Body of pancreas (tissue), 4 donors: ENCODE measurements at regions not wholly inside any gene's neighbourhood (a gene's known extent, or its start where the extent isn't known, plus 50 kb on each side); places are given as distances from the start of the nearest gene placed in this dataset.
"Not testable (repeated sequence)": the region's sequence is repeated elsewhere in the genome, so short reads cannot be mapped to it uniquely, and the experiment has no call there.

ENCODE experiments used
- ATAC-seq: fragments of 150-250 bp; one replicate; pipeline ENCODE4 v1.9.1; 2016
- DNase-seq, 4 donors: peaks; one replicate each; pipeline ENCODE4 v3.0.0-alpha.2; 2019
- H3K27ac ChIP-seq, 4 donors: fragments of 200-600 bp; sonication (generic); 1 replicate in 3 of 4; 2 replicates in 1 of 4; pipeline versions ENCODE4 v1.5.1 to v1.6.1; 2016 to 2019; ENCODE audit warnings: mild to moderate bottlenecking in 1 of 4, mixed read lengths in 1 of 4, moderate library complexity in 1 of 4
- H3K27me3 ChIP-seq, 2 donors: fragments of 200-600 bp; sonication (generic); one replicate each; pipeline ENCODE4 v1.6.0; 2016; ENCODE audit warnings: mild to moderate bottlenecking in 1 of 2
- H3K36me3 ChIP-seq, 2 donors: fragments of 200-600 bp; sonication (generic); replicated peaks in 1 of 2; 2 replicates each; pipeline ENCODE4 v1.5.1; 2016; ENCODE audit warnings: low read depth in 2 of 2; ENCODE audit not compliant: insufficient read depth in 1 of 2
- H3K4me1 ChIP-seq: fragments of 200-600 bp; sonication (generic); one replicate; pipeline ENCODE4 v1.6.0; 2016
- H3K4me3 ChIP-seq, 2 donors: fragments of 200-600 bp; sonication (generic); 1 replicate in 1 of 2; 2 replicates in 1 of 2; pipeline ENCODE4 v1.5.1; 2016 to 2019
- H3K9me3 ChIP-seq, 3 donors: fragments of 200-600 bp; sonication (generic); 1 replicate in 2 of 3; 2 replicates in 1 of 3; pipeline ENCODE4 v1.5.1; 2016
- CTCF ChIP-seq, 7 experiments: fragments of 450-650 bp in 4 of 7; fragments of 200-600 bp in 3 of 7; sonication (generic) in 3 of 7; IDR thresholded peaks; one replicate each; pipeline ENCODE4 v1.5.1; 2016 to 2019; ENCODE audit warnings: antibody characterized with exemption in 7 of 7
- POLR2A ChIP-seq, 3 donors: fragments of 450-650 bp; IDR thresholded peaks; one replicate each; pipeline ENCODE4 v1.6.1; 2016; ENCODE audit warnings: antibody characterized with exemption in 3 of 3, mild to moderate bottlenecking in 2 of 3
- WGBS, 2 donors: methylation state at CpG; one replicate each; pipeline ENCODE4 v1.1.5; 2017; 5-methylcytosine and 5-hydroxymethylcytosine counted together
- intact Hi-C: fragments of 100-400 bp; cut with DNase I; formaldehyde crosslinking; loops from one replicate; pipeline ENCODE4 v1.15.1; 2023

GRCh38 chr5:106633825-106634224 lies 1036.9 kb downstream of the EFNA5 start:
- Histone ChIP-seq H3K36me3 (no peaks in the 10 kb centered on the region), H3K4me3 (no peak overlapping the region), H3K27me3 (no peaks in the 10 kb centered on the region), H3K4me1 (no peaks in the 10 kb centered on the region), H3K27ac (no peak overlapping the region), H3K9me3 (no peaks in the 10 kb centered on the region)
- intact Hi-C loops, result no loop called here
- DNase-seq (no peak), ATAC-seq (no peak)
- TF ChIP-seq CTCF (IDR thresholded peaks at IDR 0.05), result no peak
- TF ChIP-seq POLR2A (IDR thresholded peaks at IDR 0.05), result no peak

- ATAC-seq, H3K27me3 ChIP-seq, intact Hi-C loops, H3K4me3 ChIP-seq, H3K4me1 ChIP-seq, H3K9me3 ChIP-seq, H3K27ac ChIP-seq, H3K36me3 ChIP-seq, DNase-seq: not testable (repeated sequence)
- WGBS, 2 donors, result 86% methylated on average over 17 of the region's 17 CpGs
These were observed 1042.3 kb downstream of the EFNA5 start for GRCh38 chr5:106628456-106628855.

- Histone ChIP-seq H3K27me3 (no peaks in the 10 kb centered on the region), H3K36me3 (no peaks in the 10 kb centered on the region), H3K27ac (no peak overlapping the region), H3K9me3 (no peaks in the 10 kb centered on the region), H3K4me3 (no peak overlapping the region), H3K4me1 (no peaks in the 10 kb centered on the region)
- TF ChIP-seq POLR2A (IDR thresholded peaks at IDR 0.05) (no peak), CTCF (IDR thresholded peaks at IDR 0.05) (no peak)
- no peak for DNase-seq
- no peak for ATAC-seq
- 66 to 78% methylated on average over 3 of the region's 3 CpGs for WGBS, 2 donors
- intact Hi-C loops, result no loop called here
These were observed 1060.7 kb downstream of the EFNA5 start for GRCh38 chr5:106610041-106610440.

GRCh38 chr5:106601620-106602019 lies 1069.1 kb downstream of the EFNA5 start:
- Histone ChIP-seq H3K36me3 (no peaks in the 10 kb centered on the region), H3K27ac (no peak overlapping the region), H3K9me3 (no peaks in the 10 kb centered on the region), H3K4me3 (no peak overlapping the region), H3K4me1 (no peaks in the 10 kb centered on the region), H3K27me3 (no peaks in the 10 kb centered on the region)
- TF ChIP-seq POLR2A (IDR thresholded peaks at IDR 0.05) (no peak), CTCF (IDR thresholded peaks at IDR 0.05) (no peak)
- intact Hi-C loops, result no loop called here
- ATAC-seq (no peak), DNase-seq (no peak)
- WGBS, 2 donors, result 45 to 51% methylated on average over 6 of the region's 6 CpGs

GRCh38 chr5:106600803-106601202 lies 1069.9 kb downstream of the EFNA5 start:
- ATAC-seq, result no peak
- 31 to 32% methylated on average over 1 of the region's 1 CpG for WGBS, 2 donors
- no peaks in the 10 kb centered on the region for H3K36me3 ChIP-seq
- TF ChIP-seq POLR2A (IDR thresholded peaks at IDR 0.05) (no peak), CTCF (IDR thresholded peaks at IDR 0.05) (no peak)
- no peaks in the 10 kb centered on the region for H3K4me1 ChIP-seq
- H3K4me3 ChIP-seq, result no peak overlapping the region
- DNase-seq, result no peak
- intact Hi-C loops, result no loop called here
- no peaks in the 10 kb centered on the region for H3K9me3 ChIP-seq
- no peak overlapping the region for H3K27ac ChIP-seq
- no peaks in the 10 kb centered on the region for H3K27me3 ChIP-seq
